ENCODE measurements at regions not wholly inside any gene's neighbourhood (a gene's known extent, or its start where the extent isn't known, plus 50 kb on each side); places are given as distances from the start of the nearest gene placed in this dataset.

GRCh38 chr11:121929581-121929980, 186.4 kb downstream of the BLID start:
- TF ChIP-seq EZH2 (IDR thresholded peaks at IDR 0.05; ENCODE audit: borderline replicate concordance, insufficient read depth, low read depth, low read length, poor library complexity, severe bottlenecking) (no peak), CTCF (IDR thresholded peaks at IDR 0.05) (no peak)
